ENCODE measurements at regions not wholly inside any gene's neighbourhood (a gene's known extent, or its start where the extent isn't known, plus 50 kb on each side); places are given as distances from the start of the nearest gene placed in this dataset.

DNA sequence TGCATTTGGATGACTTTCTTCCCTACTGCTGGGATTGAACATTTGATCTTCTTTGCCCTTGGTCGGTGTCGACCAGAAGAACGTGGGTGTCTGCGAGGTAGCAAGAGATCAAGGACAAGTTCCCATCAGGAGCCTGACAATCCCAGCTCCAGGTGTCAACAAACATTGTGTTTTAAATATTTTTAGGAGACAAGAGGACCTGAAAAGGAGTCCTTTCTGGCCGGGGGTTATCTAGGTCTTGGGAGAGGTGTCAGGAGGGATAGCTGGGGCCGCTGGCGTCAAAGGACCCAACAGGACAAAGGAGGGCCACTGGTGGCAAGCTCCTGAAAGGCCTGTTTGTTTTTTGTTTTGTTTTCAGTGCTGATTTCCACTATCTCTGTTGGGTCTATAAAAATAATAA, 308.4 kb upstream of the ERCC4 start:
- dilution Hi-C loops (cut with MboI; ENCODE audit: extremely low pct_ligation_motif_present, low sequenced_read_pairs): no loop called here
- Histone ChIP-seq H3K27ac (ENCODE audit: insufficient read depth, low read depth, low read length) (no peak overlapping the region), H3K9ac (replicated peaks; ENCODE audit: extremely low read depth, insufficient read depth, low read length) (no peak overlapping the region), H3K4me3 (replicated peaks in 1 of 3; ENCODE audit: insufficient read depth in 1 of 3, low read depth in 1 of 3, low read length in 3 of 3) (no peak overlapping the region), H4K20me1 (replicated peaks; ENCODE audit: control insufficient read depth, extremely low read depth, insufficient read depth, low read length) (no peaks in the 10 kb centered on the region), H3K9me3 (replicated peaks; ENCODE audit: control insufficient read depth, insufficient read depth, low read length) (no peaks in the 10 kb centered on the region), H3K9me1 (replicated peaks; ENCODE audit: control insufficient read depth, extremely low read depth, insufficient read depth, low read length) (no peaks in the 10 kb centered on the region), H3K27me3 (ENCODE audit: control insufficient read depth in 2 of 2, insufficient read depth in 2 of 2, low read length in 2 of 2) (no peaks in the 10 kb centered on the region), H3K36me3 (ENCODE audit: control insufficient read depth in 2 of 2, extremely low read depth in 1 of 2, insufficient read depth in 2 of 2, low read length in 2 of 2) (no peaks in the 10 kb centered on the region), H2AFZ (ENCODE audit: low read depth, low read length) (no peak overlapping the region), H3K4me2 (ENCODE audit: insufficient read depth, low read length) (no peak overlapping the region), H3K4me1 (ENCODE audit: control insufficient read depth, extremely low read depth, insufficient read depth, low read length) (no peaks in the 10 kb centered on the region), H3K79me2 (ENCODE audit: control insufficient read depth, insufficient read depth, low read length) (no peaks in the 10 kb centered on the region)
- FAIRE-seq (no peak), DNase-seq (ENCODE audit: low read depth, low spot score) (no peak)
- CTCF ChIA-PET: no interaction called here
- intact Hi-C loops (cut with micrococcal nuclease): no loop called here
- POLR2A ChIA-PET: no interaction called here
- TF ChIP-seq, protein P1, sequence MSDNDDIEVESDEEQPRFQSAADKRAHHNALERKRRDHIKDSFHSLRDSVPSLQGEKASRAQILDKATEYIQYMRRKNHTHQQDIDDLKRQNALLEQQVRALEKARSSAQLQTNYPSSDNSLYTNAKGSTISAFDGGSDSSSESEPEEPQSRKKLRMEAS (IDR thresholded peaks at IDR 0.05; ENCODE audit: insufficient read depth, insufficient read length): no peak
- no peak for TF ChIP-seq POLR2AphosphoS5 (IDR thresholded peaks at IDR 0.05; ENCODE audit: insufficient read depth, low read depth, low read length)
- TF ChIP-seq GATA2 (IDR thresholded peaks at IDR 0.05; ENCODE audit: insufficient read depth, insufficient read length, low read depth, low read length): no peak
- no peak for TF ChIP-seq EZH2 (IDR thresholded peaks at IDR 0.05; ENCODE audit: borderline replicate concordance, low read depth, low read length, severe bottlenecking)
- TF ChIP-seq FOS (IDR thresholded peaks at IDR 0.05; ENCODE audit: borderline replicate concordance, insufficient read depth, low read length): no peak
- TF ChIP-seq, protein P2, sequence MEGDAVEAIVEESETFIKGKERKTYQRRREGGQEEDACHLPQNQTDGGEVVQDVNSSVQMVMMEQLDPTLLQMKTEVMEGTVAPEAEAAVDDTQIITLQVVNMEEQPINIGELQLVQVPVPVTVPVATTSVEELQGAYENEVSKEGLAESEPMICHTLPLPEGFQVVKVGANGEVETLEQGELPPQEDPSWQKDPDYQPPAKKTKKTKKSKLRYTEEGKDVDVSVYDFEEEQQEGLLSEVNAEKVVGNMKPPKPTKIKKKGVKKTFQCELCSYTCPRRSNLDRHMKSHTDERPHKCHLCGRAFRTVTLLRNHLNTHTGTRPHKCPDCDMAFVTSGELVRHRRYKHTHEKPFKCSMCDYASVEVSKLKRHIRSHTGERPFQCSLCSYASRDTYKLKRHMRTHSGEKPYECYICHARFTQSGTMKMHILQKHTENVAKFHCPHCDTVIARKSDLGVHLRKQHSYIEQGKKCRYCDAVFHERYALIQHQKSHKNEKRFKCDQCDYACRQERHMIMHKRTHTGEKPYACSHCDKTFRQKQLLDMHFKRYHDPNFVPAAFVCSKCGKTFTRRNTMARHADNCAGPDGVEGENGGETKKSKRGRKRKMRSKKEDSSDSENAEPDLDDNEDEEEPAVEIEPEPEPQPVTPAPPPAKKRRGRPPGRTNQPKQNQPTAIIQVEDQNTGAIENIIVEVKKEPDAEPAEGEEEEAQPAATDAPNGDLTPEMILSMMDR (IDR thresholded peaks at IDR 0.05; ENCODE audit: extremely low read depth in 1 of 2, insufficient read depth in 1 of 2, low read depth in 1 of 2, low read length in 2 of 2): no peak
- no peak for TF ChIP-seq JUN (IDR thresholded peaks at IDR 0.05; ENCODE audit: borderline replicate concordance, insufficient read depth, insufficient read length, low read depth)
- no peak for TF ChIP-seq POLR2A (IDR thresholded peaks at IDR 0.05; ENCODE audit: low read depth, low read length)
- TF ChIP-seq MYC (IDR thresholded peaks at IDR 0.05; ENCODE audit: low read depth, low read length): no peak
- no TSS peak for BruUV-seq (replicated peaks)

Measured in endothelial cell of umbilical vein (primary cell).